ENCODE measurements at regions not wholly inside any gene's neighbourhood (a gene's known extent, or its start where the extent isn't known, plus 50 kb on each side); places are given as distances from the start of the nearest gene placed in this dataset.

DNA sequence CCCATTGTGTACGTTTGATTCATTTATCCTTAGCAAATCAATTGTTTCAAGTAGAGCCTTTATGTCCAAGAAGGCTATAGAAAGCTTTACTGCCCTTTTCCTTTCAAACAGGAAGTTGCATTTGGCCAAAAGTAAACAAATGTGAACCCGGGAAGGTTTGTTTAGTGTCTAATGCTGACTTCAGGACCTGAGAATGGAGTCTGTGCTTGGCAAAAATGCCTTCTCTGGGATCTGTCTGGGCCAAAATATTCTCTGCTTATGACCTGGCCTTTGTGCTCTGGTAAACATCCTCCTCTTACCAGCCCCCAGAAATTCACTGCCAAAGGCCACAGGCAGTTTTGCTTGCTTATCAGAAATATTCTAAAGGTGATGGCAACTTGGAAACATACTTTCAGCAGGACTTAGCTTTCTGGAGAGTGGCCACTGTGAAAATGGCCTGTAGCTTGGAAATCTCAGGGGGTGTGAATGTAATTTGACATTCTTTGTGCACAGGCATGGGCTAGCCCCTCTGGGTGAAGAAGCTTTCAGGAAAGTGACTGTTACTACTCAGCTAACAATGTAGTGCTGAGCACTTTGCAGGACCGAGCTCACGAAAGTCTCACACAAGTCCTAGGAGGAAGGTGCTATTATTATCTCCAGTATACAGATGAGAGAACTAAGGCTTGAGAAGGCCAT lies 199.5 kb downstream of the PTEN start:
- POLR2A ChIA-PET = interaction anchor here (0.6 to 7.6 kb wide), 2 partner anchors 24 to 200 kb away, joined by 3 to 65 read pairs; partner anchors contain the start of genes KLLN and PTEN
- H3K4me1 Mint-ChIP-seq = peaks cover 46 to 61% (median 57%) of the 10 kb centered on the region in 4 donors
- H3K9me3 Mint-ChIP-seq = peaks cover 0 to 21% (median 0%) of the 10 kb centered on the region in 9 donors
- no peak overlapping the region for H3K4me3 Mint-ChIP-seq
- no peaks in the 10 kb centered on the region for H3K27me3 Mint-ChIP-seq
- DNase-seq (no peak), ATAC-seq (no peak)
- no peaks in the 10 kb centered on the region for H3K36me3 Mint-ChIP-seq
- H3K27ac Mint-ChIP-seq = peak overlapping the region in 8 of 10 donors; percentile 8 to 99 (median 81)

DNA sequence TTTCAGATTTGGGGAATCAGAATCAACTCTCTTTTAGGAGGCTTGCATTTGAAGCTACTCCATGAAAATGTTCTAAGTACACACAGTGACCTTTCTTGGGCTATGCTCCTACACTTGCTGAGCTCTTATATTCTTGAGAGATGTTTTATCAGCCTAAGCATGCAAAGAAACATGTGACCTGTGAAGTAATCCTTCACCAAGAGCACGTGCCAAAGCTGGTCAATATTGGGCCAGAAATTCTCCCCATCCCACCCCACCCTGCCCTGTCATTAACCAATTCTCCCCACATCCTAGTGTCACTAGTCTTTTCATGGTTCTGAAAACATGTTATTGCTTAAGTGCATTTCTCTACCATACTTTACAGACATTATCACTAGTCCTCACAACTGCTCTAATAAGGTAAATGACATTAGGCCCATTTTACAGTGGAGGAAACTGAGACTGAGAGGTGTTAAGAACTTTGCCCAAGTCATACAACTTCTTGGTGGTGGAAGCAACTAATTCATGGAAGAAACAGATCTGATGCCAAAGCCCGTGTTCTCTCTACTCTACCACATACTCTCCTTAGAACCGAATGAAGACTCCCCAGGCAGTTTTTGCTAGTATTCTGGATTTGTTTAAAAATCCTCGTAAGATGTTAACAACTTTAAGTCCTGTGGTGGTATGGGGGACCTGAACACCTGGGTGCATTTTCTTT lies 200.6 kb downstream of the PTEN start:
- Mint-ChIP-seq H3K4me1 (peaks cover 46 to 71% (median 68%) of the 10 kb centered on the region in 4 donors), H3K27me3 (no peaks in the 10 kb centered on the region), H3K36me3 (no peaks in the 10 kb centered on the region), H3K4me3 (peak overlapping the region in 5 of 10 donors; percentile 27 to 75 (median 72)), H3K9me3 (peaks cover 0 to 21% (median 0%) of the 10 kb centered on the region in 9 donors), H3K27ac (peak overlapping the region; percentile 83 to 99 (median 96))
- no peak for ATAC-seq
- no peak for DNase-seq
- POLR2A ChIA-PET = interaction anchor here (7.6 kb wide), 1 partner anchor 201 kb away, joined by 65 read pairs; the partner anchor contains the start of genes KLLN and PTEN

DNA sequence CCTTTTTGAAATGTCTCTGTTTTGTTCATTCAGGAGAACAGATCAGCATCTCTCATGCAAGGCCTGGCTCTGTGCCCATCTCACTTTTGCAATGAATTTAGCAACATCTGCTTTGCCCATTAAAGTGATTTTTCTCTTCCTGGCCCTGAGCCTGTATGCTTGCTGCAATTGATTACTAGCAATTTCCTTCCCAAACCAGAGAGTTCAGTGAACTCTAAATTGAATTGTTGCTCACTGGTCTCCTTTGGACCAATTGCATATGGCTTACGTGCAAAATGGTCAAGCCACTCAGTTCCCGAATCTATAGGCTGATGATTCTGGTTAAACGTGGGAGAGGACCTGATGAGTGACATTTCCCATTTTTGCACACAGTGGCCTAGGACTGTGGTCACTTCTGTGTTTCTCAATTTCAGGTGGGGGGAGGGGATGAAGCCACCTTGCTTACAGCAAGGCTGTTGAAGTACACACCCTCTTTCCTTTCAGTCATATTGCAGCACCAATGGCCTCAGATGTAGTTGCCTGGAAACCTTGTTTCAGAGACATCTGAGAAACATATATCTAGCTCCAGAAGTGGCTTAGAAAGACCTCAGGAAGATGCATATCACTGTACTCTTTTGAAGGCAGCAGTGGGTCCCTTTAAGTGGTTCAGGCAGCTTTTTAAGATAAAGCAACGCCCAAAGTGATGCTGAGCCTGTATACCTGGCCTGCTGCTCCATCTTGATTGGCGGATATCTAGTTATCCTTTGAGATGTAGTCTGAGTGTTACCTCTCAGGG lies 201.4 kb downstream of the PTEN start:
- peaks cover 46 to 79% (median 76%) of the 10 kb centered on the region in 4 donors for H3K4me1 Mint-ChIP-seq
- H3K36me3 Mint-ChIP-seq = no peaks in the 10 kb centered on the region
- ATAC-seq (peak; percentile 92 to 93), DNase-seq (peak in 8 of 10 donors; percentile 40 to 91 (median 74))
- no peaks in the 10 kb centered on the region for H3K27me3 Mint-ChIP-seq
- H3K27ac Mint-ChIP-seq = peak overlapping the region; percentile 83 to 99 (median 96)
- POLR2A ChIA-PET = interaction anchor here (1.4 to 7.6 kb wide), 3 partner anchors 17 to 202 kb away, joined by 5 to 65 read pairs (median 7); partner anchors contain the start of genes KLLN and PTEN
- H3K4me3 Mint-ChIP-seq = peak overlapping the region in 8 of 10 donors; percentile 23 to 75 (median 72)
- peaks cover 0 to 21% (median 0%) of the 10 kb centered on the region in 9 donors for H3K9me3 Mint-ChIP-seq

DNA sequence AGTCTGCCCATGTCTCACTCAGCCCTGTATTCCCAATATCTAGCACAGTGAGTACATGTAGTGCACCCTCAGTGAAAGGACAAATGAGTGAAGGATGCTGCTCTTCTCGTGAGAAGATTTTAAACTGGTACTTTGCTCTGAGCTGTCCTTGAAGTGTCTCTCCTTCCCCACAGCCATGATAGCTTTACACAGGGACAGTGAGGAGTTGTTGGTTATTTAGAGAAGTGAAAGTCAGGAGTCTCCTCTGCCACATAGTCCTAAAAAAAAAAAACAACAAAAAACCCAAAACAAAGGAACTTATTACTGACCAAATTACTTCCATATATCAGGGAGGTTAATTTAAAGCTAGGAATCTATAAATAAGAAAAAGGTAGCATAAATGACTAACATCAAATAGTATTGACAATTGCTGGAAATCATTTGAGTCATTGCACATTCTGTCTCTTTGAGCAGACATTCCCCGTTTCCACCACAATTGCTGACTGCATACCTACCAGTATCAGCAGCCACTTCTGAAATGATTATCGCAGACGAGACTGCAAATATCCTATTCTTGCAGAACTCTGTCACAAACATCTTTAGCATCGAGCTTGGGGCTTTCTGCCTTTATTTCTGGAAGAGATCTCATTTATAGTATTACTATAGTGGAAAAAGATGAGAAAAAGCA lies 202.1 kb downstream of the PTEN start:
- Mint-ChIP-seq H3K4me1 (peaks cover 40 to 85% (median 82%) of the 10 kb centered on the region in 4 donors), H3K27ac (peak overlapping the region; percentile 83 to 99 (median 96)), H3K27me3 (no peaks in the 10 kb centered on the region), H3K36me3 (no peaks in the 10 kb centered on the region), H3K4me3 (peak overlapping the region in 9 of 10 donors; percentile 6 to 75 (median 72)), H3K9me3 (peaks cover 0 to 16% (median 0%) of the 10 kb centered on the region in 9 donors)
- POLR2A ChIA-PET = interaction anchor here (0.9 to 7.6 kb wide), 4 partner anchors 17 to 202 kb away, joined by 4 to 65 read pairs (median 6); partner anchors contain the start of genes KLLN and PTEN
- no peak for ATAC-seq
- DNase-seq = no peak

- peak overlapping the region; percentile 90 to 99 (median 96) for H3K27ac Mint-ChIP-seq
- no peak for DNase-seq
- no peak for ATAC-seq
- H3K27me3 Mint-ChIP-seq = no peaks in the 10 kb centered on the region
- POLR2A ChIA-PET = interaction anchor here (0.9 to 7.6 kb wide), 3 partner anchors 16 to 203 kb away, joined by 4 to 65 read pairs (median 5); partner anchors contain the start of genes KLLN and PTEN
- peak overlapping the region in 9 of 10 donors; percentile 38 to 78 (median 61) for H3K4me3 Mint-ChIP-seq
- H3K9me3 Mint-ChIP-seq = peaks cover 0 to 9% (median 0%) of the 10 kb centered on the region in 9 donors
- peaks cover 35 to 91% (median 90%) of the 10 kb centered on the region in 4 donors for H3K4me1 Mint-ChIP-seq
- H3K36me3 Mint-ChIP-seq = no peaks in the 10 kb centered on the region
These were observed 202.9 kb downstream of the PTEN start for GRCh38 chr10:88066319-88066718.

DNA sequence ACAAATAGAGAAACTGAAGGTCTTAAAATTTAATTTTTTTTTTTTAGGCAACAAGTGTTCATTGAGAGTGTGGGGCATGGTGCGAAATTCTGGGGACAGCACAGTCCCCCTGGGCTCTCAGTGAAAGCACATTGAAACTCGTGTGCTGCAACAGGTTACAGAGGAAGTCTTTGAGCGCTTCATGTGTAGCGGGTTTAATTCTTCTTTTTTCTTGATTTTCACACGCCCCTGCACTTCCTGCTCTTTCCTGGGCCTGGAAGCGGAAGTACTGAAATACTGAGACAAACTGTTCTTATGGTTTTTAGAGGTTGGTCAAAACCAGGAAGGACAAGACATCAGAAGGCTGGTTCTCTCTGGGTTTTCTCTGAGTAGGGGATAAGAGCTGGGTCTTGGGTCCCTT lies 203.5 kb downstream of the PTEN start:
- Mint-ChIP-seq H3K9me3 (peaks cover 0 to 9% (median 0%) of the 10 kb centered on the region in 9 donors), H3K36me3 (no peaks in the 10 kb centered on the region), H3K27me3 (no peaks in the 10 kb centered on the region), H3K27ac (peak overlapping the region; percentile 90 to 99 (median 96)), H3K4me1 (peaks cover 37 to 97% (median 93%) of the 10 kb centered on the region in 4 donors), H3K4me3 (peak overlapping the region in 9 of 10 donors; percentile 38 to 78 (median 61))
- DNase-seq (peak in 7 of 10 donors; percentile 19 to 72 (median 37)), ATAC-seq (peak; percentile 32 to 41)
- POLR2A ChIA-PET = interaction anchor here (7.6 kb wide), 1 partner anchor 204 kb away, joined by 65 read pairs; the partner anchor contains the start of genes KLLN and PTEN

DNA sequence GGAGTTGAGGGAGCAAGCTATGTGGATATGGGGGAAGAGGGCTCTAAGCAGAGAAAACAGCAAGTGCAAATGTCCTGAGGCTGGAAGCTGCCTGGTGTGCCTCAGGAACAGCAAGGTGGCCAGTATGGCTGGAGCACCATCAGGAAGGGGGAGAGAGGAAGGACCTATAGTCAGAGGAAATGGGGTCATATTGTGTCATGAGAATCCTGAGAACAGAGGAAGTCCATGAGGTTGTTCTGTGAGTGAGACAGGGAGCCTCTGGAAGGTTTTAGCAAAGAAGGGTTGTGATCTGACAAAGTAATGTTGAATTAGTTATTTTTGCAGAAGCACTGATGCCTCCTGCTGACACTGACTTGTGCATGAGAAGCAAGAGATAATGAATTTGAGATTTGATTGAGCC lies 204.3 kb downstream of the PTEN start:
- Mint-ChIP-seq H3K27me3 (no peaks in the 10 kb centered on the region), H3K9me3 (peaks cover 0 to 9% (median 0%) of the 10 kb centered on the region in 9 donors), H3K36me3 (no peaks in the 10 kb centered on the region), H3K4me3 (peak overlapping the region in 9 of 10 donors; percentile 13 to 78 (median 55)), H3K4me1 (peaks cover 39 to 96% (median 92%) of the 10 kb centered on the region in 4 donors), H3K27ac (peak overlapping the region; percentile 90 to 99 (median 96))
- ATAC-seq = no peak
- POLR2A ChIA-PET = interaction anchor here (1.7 to 7.6 kb wide), 2 partner anchors 8 to 204 kb away, joined by 6 to 65 read pairs; partner anchors contain the start of genes KLLN and PTEN
- no peak for DNase-seq

- Mint-ChIP-seq H3K9me3 (peaks cover 0 to 9% (median 0%) of the 10 kb centered on the region in 9 donors), H3K36me3 (no peaks in the 10 kb centered on the region), H3K4me3 (peak overlapping the region in 2 of 10 donors; percentile 13), H3K4me1 (peaks cover 35 to 80% (median 77%) of the 10 kb centered on the region in 4 donors), H3K27me3 (no peaks in the 10 kb centered on the region), H3K27ac (peak overlapping the region; percentile 37 to 97 (median 70))
- ATAC-seq = no peak
- POLR2A ChIA-PET = interaction anchor here (1.7 to 7.6 kb wide), 2 partner anchors 9 to 206 kb away, joined by 6 to 65 read pairs; partner anchors contain the start of genes KLLN and PTEN
- DNase-seq = peak in 1 of 10 donors; percentile 25
These were observed 205.9 kb downstream of the PTEN start for GRCh38 chr10:88069338-88069737.

- no peaks in the 10 kb centered on the region for H3K36me3 Mint-ChIP-seq
- H3K27ac Mint-ChIP-seq = peak overlapping the region in 6 of 10 donors; percentile 8 to 66 (median 26)
- H3K4me3 Mint-ChIP-seq = peak overlapping the region in 1 of 10 donors; percentile 21
- no peak for ATAC-seq
- no peak for DNase-seq
- H3K27me3 Mint-ChIP-seq = no peaks in the 10 kb centered on the region
- peaks cover 25 to 75% (median 69%) of the 10 kb centered on the region in 4 donors for H3K4me1 Mint-ChIP-seq
- peaks cover 0 to 9% (median 0%) of the 10 kb centered on the region in 9 donors for H3K9me3 Mint-ChIP-seq
- POLR2A ChIA-PET = interaction anchor here (7.6 kb wide), 1 partner anchor 207 kb away, joined by 65 read pairs; the partner anchor contains the start of genes KLLN and PTEN
These were observed 206.9 kb downstream of the PTEN start for GRCh38 chr10:88070080-88070880.

GRCh38 chr10:88071879-88072278 lies 208.5 kb downstream of the PTEN start:
- Mint-ChIP-seq H3K4me3 (no peak overlapping the region), H3K9me3 (peaks cover 0 to 17% (median 0%) of the 10 kb centered on the region in 9 donors), H3K36me3 (no peaks in the 10 kb centered on the region), H3K4me1 (peaks cover 20 to 67% (median 63%) of the 10 kb centered on the region in 4 donors), H3K27me3 (no peaks in the 10 kb centered on the region), H3K27ac (peak overlapping the region in 5 of 10 donors; percentile 2 to 81 (median 54))
- no peak for ATAC-seq
- no peak for DNase-seq
- POLR2A ChIA-PET = no interaction called here

Measured in naive thymus-derived CD8-positive, alpha-beta T cell (primary cell).